Ascending aorta (tissue), 2 donors: ENCODE measurements at regions not wholly inside any gene's neighbourhood (a gene's known extent, or its start where the extent isn't known, plus 50 kb on each side); places are given as distances from the start of the nearest gene placed in this dataset.
A peak's percentile ranks its signal among the peaks of the same experiment; 100 is the strongest.

Experiments
- DNase-seq, 2 donors: peaks; one replicate each; pipeline ENCODE4 v3.0.0-alpha.2; 2019; ENCODE audit warnings: low spot score in 2 of 2
- H3K27ac ChIP-seq, 2 donors: fragments of 200-600 bp; sonication (generic); one replicate each; pipeline ENCODE4 v1.5.1; 2016 to 2017; ENCODE audit warnings: mild to moderate bottlenecking in 1 of 2
- H3K27me3 ChIP-seq: fragments of 200-600 bp; sonication (generic); one replicate; pipeline ENCODE4 v1.5.1; 2017
- H3K36me3 ChIP-seq, 2 donors: fragments of 200-600 bp; sonication (generic); one replicate each; pipeline ENCODE4 v1.5.1; 2016
- H3K4me1 ChIP-seq, 2 donors: fragments of 200-600 bp; sonication (generic); one replicate each; pipeline ENCODE4 v1.5.1; 2016 to 2017; ENCODE audit warnings: mild to moderate bottlenecking in 1 of 2
- H3K4me3 ChIP-seq, 2 donors: fragments of 200-600 bp; sonication (generic); one replicate each; pipeline ENCODE4 v1.5.1; 2016 to 2017; ENCODE audit warnings: mild to moderate bottlenecking in 1 of 2
- H3K9me3 ChIP-seq, 2 donors: fragments of 200-600 bp; sonication (generic); one replicate each; pipeline ENCODE4 v1.5.1; 2016
- intact Hi-C: fragments of 100-400 bp; cut with DNase I; formaldehyde crosslinking; loops from one replicate; pipeline ENCODE4 v1.15.1; 2023
- TF ChIP-seq, protein P1 (sequence below), 3 experiments: fragments of 200-600 bp in 2 of 3; fragments of 450-650 bp in 1 of 3; sonication (generic) in 2 of 3; IDR thresholded peaks; one replicate each; pipeline ENCODE4 v1.5.1; 2016 to 2019; ENCODE audit warnings: antibody characterized with exemption in 3 of 3, mild to moderate bottlenecking in 1 of 3, moderate library complexity in 1 of 3

DNA sequence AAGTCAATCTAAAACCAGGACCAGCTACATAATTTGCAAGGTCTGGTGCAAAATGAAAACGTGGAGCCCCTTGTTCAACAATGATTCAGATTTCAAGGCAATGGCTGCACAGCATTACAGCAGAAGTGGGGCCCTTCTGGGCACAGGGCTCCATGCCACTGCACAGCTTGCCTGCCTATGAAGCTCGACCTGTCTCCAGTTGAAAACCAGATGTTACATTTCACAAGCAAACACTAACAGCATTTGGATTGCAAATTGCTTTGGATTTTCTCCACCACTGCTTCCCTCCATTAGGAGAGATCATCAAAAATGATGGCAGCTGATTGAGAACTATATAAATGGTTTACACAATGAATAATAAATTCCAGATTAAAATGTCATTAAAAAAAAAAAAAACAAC is 551.4 kb upstream of the ZFHX3 start:
- no peaks in the 10 kb centered on the region for H3K36me3 ChIP-seq
- intact Hi-C loops, result no loop called here
- H3K27ac ChIP-seq, result no peak overlapping the region
- no peak overlapping the region for H3K4me3 ChIP-seq
- H3K9me3 ChIP-seq, result no peaks in the 10 kb centered on the region
- H3K4me1 ChIP-seq, result no peaks in the 10 kb centered on the region
- H3K27me3 ChIP-seq, result no peaks in the 10 kb centered on the region
- no peak for DNase-seq
- TF ChIP-seq, protein P1, sequence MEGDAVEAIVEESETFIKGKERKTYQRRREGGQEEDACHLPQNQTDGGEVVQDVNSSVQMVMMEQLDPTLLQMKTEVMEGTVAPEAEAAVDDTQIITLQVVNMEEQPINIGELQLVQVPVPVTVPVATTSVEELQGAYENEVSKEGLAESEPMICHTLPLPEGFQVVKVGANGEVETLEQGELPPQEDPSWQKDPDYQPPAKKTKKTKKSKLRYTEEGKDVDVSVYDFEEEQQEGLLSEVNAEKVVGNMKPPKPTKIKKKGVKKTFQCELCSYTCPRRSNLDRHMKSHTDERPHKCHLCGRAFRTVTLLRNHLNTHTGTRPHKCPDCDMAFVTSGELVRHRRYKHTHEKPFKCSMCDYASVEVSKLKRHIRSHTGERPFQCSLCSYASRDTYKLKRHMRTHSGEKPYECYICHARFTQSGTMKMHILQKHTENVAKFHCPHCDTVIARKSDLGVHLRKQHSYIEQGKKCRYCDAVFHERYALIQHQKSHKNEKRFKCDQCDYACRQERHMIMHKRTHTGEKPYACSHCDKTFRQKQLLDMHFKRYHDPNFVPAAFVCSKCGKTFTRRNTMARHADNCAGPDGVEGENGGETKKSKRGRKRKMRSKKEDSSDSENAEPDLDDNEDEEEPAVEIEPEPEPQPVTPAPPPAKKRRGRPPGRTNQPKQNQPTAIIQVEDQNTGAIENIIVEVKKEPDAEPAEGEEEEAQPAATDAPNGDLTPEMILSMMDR (IDR thresholded peaks at IDR 0.05), result no peak

DNA sequence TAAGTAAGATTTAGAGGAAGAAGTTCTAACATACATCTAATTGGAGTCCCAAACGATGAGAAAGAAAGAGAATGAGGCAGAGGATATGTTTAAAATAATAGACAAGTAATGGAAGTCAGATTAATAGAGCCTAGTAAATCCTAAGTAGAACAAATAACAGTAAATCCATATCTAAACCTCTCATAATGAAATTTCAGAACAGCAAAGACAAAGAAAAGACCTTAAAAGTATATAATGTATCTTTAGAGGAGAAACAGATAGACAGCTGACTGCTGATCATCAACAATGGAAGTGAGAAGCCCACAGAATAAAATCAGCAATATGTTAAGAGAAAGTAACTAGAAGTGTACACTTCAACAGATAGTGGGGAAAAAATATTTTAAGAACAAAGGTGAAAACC is 536.2 kb upstream of the ZFHX3 start:
- Histone ChIP-seq H3K4me1 (no peaks in the 10 kb centered on the region), H3K9me3 (no peaks in the 10 kb centered on the region), H3K36me3 (no peaks in the 10 kb centered on the region), H3K4me3 (no peak overlapping the region), H3K27me3 (no peaks in the 10 kb centered on the region), H3K27ac (no peak overlapping the region)
- TF ChIP-seq, protein P1 (IDR thresholded peaks at IDR 0.05), result no peak
- DNase-seq, result no peak
- intact Hi-C loops, result no loop called here

DNA sequence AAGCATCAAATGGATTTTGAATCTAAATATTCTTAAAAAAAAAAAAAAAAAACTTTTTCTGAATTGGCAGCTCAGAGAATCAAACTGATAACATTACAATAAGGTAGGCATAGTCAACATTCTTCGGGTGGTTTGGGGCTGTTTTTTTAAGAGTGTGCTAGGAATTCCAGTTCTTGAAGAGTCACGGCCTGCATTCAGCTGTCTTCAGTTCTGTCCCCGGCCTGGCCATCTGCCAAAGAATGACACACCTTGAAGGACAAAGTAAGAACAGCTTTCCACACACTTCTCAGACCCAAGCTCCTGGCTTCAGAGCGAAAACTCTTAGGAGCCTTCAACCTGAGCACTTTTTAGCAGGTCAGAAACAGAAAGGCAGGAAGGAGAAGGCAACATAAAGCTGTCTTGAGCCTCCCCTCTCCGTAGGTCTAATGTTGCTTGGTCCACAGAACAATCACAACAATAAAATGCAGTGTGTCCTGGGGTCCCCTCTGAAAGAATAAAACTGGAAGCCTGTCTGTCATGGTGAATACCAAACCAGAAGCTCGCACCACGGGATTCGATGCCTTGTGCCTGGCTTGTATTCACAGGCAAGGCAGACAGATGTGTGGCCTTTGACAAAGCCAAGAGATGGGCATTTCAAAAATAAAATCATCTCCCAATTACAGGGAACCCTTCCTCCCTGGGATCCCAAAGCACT is 524.4 kb upstream of the ZFHX3 start:
- Histone ChIP-seq H3K27ac (no peak overlapping the region), H3K4me1 (no peaks in the 10 kb centered on the region), H3K36me3 (no peaks in the 10 kb centered on the region), H3K9me3 (no peaks in the 10 kb centered on the region), H3K4me3 (no peak overlapping the region), H3K27me3 (no peaks in the 10 kb centered on the region)
- intact Hi-C loops, result no loop called here
- TF ChIP-seq, protein P1 (IDR thresholded peaks at IDR 0.05), result no peak
- DNase-seq, result peak in 1 of 2 donors; percentile 65

DNA sequence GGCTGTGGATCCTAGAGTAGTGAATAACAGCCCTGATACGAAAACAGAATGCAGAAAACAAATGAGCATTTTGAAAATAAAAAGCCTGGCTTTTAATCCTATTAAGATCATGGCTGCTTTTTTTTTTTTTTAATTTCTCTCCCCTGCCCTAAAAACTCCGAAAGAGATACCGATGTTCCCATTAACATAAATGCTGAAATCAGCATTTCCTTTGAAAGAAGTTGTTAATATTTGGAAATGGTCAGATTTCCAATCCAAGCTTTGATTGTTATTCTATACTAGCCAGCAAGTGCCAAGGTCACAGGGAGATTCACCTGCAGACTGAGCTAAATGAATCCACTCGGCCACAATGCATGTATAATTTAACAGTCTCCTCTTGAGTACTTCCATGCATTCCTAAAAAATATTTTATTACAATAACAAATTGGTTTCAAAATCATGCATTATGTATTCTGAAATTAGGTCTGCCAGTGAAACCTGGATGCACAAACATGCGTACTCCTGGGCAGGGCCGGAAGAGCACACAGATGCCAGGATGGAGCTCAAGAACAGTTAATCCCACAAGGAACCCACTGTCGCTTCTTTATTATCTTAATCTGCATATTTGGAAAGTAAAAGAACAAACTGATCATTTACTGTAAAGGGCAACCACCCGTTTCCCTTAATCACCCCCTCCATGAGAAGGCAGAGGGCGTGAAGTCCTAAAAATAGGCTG is 521.5 kb upstream of the ZFHX3 start:
- Histone ChIP-seq H3K27ac (no peak overlapping the region), H3K36me3 (no peaks in the 10 kb centered on the region), H3K27me3 (no peaks in the 10 kb centered on the region), H3K4me1 (no peaks in the 10 kb centered on the region), H3K9me3 (no peaks in the 10 kb centered on the region), H3K4me3 (no peak overlapping the region)
- TF ChIP-seq, protein P1 (IDR thresholded peaks at IDR 0.05), result no peak
- intact Hi-C loops, result no loop called here
- DNase-seq, result no peak

- Histone ChIP-seq H3K9me3 (no peaks in the 10 kb centered on the region), H3K4me3 (no peak overlapping the region), H3K27me3 (no peaks in the 10 kb centered on the region), H3K4me1 (no peaks in the 10 kb centered on the region), H3K27ac (no peak overlapping the region), H3K36me3 (no peaks in the 10 kb centered on the region)
- intact Hi-C loops, result no loop called here
- no peak for DNase-seq
- TF ChIP-seq, protein P1 (IDR thresholded peaks at IDR 0.05), result no peak
These were observed 520.8 kb upstream of the ZFHX3 start for GRCh38 chr16:73568769-73569168.
